Mucosa of descending colon (tissue), 3 donors: ENCODE measurements at regions not wholly inside any gene's neighbourhood (a gene's known extent, or its start where the extent isn't known, plus 50 kb on each side); places are given as distances from the start of the nearest gene placed in this dataset.

Experiments
- ATAC-seq: fragments of 200-7000 bp; cut with Tn5 transposase; one replicate; pipeline ENCODE4 v1.9.1; 2020; ENCODE audit warnings: mild to moderate bottlenecking, moderate library complexity
- DNase-seq, 3 donors: peaks; one replicate each; pipeline ENCODE4 v3.0.0-alpha.2; 2020
- H3K36me3 ChIP-seq: fragments of 200-600 bp; one replicate; pipeline ENCODE4 v1.8.0; 2021; ENCODE audit warnings: low read depth, mild to moderate bottlenecking
- H3K4me1 ChIP-seq: fragments of 200-600 bp; one replicate; pipeline ENCODE4 v1.8.0; 2021; ENCODE audit warnings: low read depth, mild to moderate bottlenecking
- H3K4me3 ChIP-seq: fragments of 200-600 bp; one replicate; pipeline ENCODE4 v1.8.0; 2021; ENCODE audit warnings: mild to moderate bottlenecking
- H3K9me3 ChIP-seq: fragments of 200-600 bp; one replicate; pipeline ENCODE4 v1.8.0; 2021; ENCODE audit warnings: mild to moderate bottlenecking
- intact Hi-C, 2 donors: fragments of 100-400 bp; cut with DNase I in 1 of 2; cut with micrococcal nuclease in 1 of 2; formaldehyde crosslinking; loops; one replicate each; pipeline versions ENCODE4 v1.11.0 to v1.11.1; 2022; cut with DNase I, micrococcal nuclease
- TF ChIP-seq, protein P1 (sequence below): fragments of 200-600 bp; IDR thresholded peaks from one replicate; pipeline ENCODE4 v1.8.0; 2022; ENCODE audit warnings: antibody characterized with exemption, mild to moderate bottlenecking
- donor health status: DM: no; HTN: no; CAD: no; lungs with moderate emphysema.
- donor health status: DM: no; HTN: no; CAD: no.
- donor health status: DM: no; HTN: yes; CAD: no.

DNA sequence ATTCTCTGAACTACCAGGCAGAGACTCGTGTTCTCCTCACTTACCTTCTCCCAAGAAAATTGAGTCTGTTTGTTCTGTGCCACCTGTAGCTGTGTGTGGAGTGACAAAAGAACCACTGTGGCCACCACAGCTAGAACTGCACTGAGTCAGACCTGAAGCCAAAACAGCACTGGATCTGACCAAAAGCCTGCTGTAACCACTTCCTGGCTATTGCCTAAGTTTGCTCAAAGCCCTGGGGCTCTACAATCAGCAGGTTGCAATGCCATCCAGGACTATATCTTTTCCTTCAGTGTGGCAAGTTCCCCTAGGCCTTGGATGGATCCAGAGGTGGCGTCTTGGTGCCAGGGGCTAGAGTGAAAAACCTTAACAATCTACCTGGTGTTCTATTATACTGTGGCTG lies 449.1 kb downstream of the FAM133A start:
- Histone ChIP-seq H3K9me3 (no peaks in the 10 kb centered on the region), H3K36me3 (no peaks in the 10 kb centered on the region), H3K4me1 (no peaks in the 10 kb centered on the region), H3K4me3 (no peak overlapping the region)
- intact Hi-C loops, result no loop called here
- ATAC-seq (no peak), DNase-seq (no peak)
- TF ChIP-seq, protein P1, sequence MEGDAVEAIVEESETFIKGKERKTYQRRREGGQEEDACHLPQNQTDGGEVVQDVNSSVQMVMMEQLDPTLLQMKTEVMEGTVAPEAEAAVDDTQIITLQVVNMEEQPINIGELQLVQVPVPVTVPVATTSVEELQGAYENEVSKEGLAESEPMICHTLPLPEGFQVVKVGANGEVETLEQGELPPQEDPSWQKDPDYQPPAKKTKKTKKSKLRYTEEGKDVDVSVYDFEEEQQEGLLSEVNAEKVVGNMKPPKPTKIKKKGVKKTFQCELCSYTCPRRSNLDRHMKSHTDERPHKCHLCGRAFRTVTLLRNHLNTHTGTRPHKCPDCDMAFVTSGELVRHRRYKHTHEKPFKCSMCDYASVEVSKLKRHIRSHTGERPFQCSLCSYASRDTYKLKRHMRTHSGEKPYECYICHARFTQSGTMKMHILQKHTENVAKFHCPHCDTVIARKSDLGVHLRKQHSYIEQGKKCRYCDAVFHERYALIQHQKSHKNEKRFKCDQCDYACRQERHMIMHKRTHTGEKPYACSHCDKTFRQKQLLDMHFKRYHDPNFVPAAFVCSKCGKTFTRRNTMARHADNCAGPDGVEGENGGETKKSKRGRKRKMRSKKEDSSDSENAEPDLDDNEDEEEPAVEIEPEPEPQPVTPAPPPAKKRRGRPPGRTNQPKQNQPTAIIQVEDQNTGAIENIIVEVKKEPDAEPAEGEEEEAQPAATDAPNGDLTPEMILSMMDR, result no peak

DNA sequence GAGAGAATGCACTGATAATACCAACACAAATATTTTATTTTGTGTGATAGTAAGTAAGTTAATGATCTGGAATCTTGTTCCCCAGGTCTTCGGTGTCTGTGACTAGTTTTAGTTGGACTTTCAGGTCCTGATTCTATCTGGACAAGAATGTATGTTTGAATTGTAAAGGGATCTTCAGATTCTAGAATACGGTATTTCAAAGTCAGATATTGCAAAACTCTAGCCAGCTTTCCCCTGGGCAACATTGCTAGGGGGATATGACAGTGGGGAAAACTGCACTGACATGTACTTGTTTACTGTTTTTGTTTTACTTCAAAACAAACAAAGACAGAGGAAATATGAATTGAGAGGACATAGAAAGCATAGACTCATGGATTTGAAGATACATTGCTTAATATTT lies 489.0 kb downstream of the FAM133A start:
- intact Hi-C loops, result no loop called here
- TF ChIP-seq, protein P1, result no peak
- H3K9me3 ChIP-seq, result no peaks in the 10 kb centered on the region
- ATAC-seq (no peak), DNase-seq (no peak)
- no peak overlapping the region for H3K4me3 ChIP-seq
- no peaks in the 10 kb centered on the region for H3K36me3 ChIP-seq
- no peaks in the 10 kb centered on the region for H3K4me1 ChIP-seq

DNA sequence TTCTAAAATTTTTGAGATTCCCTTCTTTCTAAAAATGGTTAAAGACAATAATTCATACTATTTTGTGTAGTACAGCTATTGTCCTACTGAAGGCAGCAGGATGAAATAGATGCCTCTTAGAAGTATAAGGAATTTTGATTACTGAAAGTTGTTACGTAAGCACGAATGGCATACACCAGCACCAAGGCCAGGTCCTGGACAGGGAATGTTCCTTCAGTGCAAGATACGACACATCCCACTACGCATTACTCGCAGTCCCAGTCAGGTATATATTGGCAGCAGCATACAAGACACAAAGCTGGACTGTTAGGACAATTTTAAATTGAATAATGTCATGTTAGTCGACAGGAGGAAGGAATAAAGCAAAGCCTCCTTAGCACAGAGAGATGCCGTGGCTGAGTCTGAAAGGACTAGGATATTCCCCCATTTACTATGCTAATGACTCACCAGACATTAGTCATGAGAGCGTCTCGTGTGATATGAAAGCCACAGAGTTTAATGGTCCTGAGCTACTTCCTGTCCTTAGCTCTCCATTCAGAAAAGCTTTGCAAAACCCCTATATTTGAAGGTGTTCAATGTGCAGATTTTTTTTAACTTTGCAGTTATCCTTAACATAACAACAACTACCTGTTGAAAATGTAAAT lies 504.3 kb downstream of the FAM133A start:
- ATAC-seq, result no peak
- intact Hi-C loops, result no loop called here
- TF ChIP-seq, protein P1, result no peak
- no peaks in the 10 kb centered on the region for H3K36me3 ChIP-seq
- DNase-seq, result no peak
- no peaks in the 10 kb centered on the region for H3K4me1 ChIP-seq
- no peaks in the 10 kb centered on the region for H3K9me3 ChIP-seq
- no peak overlapping the region for H3K4me3 ChIP-seq

DNA sequence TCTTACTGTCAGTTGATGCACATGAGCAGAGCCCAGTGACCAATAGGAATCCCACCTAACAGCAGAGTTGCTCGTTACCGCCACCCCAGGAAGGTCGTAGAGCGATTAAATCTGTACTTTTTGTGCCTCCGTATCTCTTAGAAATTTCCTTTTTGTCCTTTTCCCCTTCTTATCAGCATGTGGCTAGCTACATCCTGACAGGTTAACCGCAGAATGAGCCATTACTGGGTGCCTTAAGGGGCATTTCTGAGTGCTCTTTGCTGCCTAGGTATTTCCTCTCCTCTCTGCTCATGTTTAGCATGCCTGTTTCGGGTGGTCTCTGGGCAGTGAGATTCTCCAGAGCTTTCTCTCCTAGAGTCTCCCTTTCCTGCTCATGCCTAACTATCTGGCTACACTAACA lies 530.5 kb downstream of the FAM133A start:
- TF ChIP-seq, protein P1, result no peak
- no peaks in the 10 kb centered on the region for H3K9me3 ChIP-seq
- intact Hi-C loops, result no loop called here
- no peaks in the 10 kb centered on the region for H3K4me1 ChIP-seq
- no peak for DNase-seq
- ATAC-seq, result no peak
- H3K36me3 ChIP-seq, result no peaks in the 10 kb centered on the region
- no peak overlapping the region for H3K4me3 ChIP-seq

DNA sequence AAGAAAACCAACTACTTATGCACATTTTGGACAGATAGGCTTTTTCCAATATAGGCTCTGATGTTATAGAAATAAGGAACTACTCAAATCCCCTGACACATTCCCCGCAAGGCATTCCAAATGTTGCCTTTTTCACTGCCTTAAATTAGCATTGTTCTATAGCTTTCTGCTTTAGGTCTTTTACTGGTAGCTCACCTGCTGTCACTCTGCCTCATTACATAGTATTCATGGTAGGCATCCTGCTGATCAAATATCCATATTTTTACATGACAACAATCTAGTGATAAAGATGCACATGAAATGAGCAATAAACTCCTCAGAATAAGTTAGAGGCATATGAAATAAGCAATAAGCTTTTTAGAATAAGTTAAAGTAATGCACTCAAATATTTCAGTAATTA lies 542.7 kb downstream of the FAM133A start:
- TF ChIP-seq, protein P1, result no peak
- no peaks in the 10 kb centered on the region for H3K36me3 ChIP-seq
- no peak for DNase-seq
- no peaks in the 10 kb centered on the region for H3K9me3 ChIP-seq
- no peak overlapping the region for H3K4me3 ChIP-seq
- ATAC-seq, result no peak
- no peaks in the 10 kb centered on the region for H3K4me1 ChIP-seq
- intact Hi-C loops, result no loop called here

DNA sequence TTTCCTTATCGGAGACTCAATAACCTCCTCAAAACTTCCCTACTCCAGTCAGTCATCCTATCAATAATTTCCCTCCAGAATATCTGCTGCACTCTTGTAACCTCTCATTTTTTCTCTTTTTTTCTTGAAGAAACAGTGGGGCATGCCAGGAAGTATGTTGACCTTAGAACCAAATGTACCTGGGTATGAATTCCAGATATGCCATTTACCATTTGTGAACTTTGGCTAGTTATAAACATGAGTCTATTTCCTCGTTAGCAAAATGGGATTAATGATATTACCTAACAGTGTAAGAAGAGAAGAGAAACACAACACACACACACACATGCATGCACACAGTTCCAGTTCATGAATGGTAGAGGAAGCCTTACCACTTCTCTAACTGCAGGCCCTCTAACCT lies 578.2 kb downstream of the FAM133A start:
- Histone ChIP-seq H3K36me3 (no peaks in the 10 kb centered on the region), H3K4me1 (no peaks in the 10 kb centered on the region), H3K9me3 (no peaks in the 10 kb centered on the region), H3K4me3 (no peak overlapping the region)
- TF ChIP-seq, protein P1, result no peak
- intact Hi-C loops, result no loop called here
- DNase-seq (no peak), ATAC-seq (no peak)
